Kidney (tissue), 13 donors: ENCODE measurements at regions not wholly inside any gene's neighbourhood (a gene's known extent, or its start where the extent isn't known, plus 50 kb on each side); places are given as distances from the start of the nearest gene placed in this dataset.

Experiments
- DNase-seq, 5 donors: peaks; one replicate each; pipeline ENCODE4 v3.0.0-alpha.2; 2013 to 2020
- FAIRE-seq: peaks from 2 replicates; lab custom pipeline; 2012; peaks lifted over from hg19 to GRCh38; lab: Jason Lieb, UNC
- H3K27ac ChIP-seq, 2 donors: one replicate each; pipeline ENCODE4 v1.7.0; 2013; ENCODE audit warnings: low read depth in 2 of 2, low read length in 2 of 2, inconsistent platforms in 1 of 2
- H3K27me3 ChIP-seq: one replicate; pipeline ENCODE4 v1.7.1; 2013; ENCODE audit warnings: low read length, inconsistent platforms; ENCODE audit not compliant: control insufficient read depth, insufficient read depth
- H3K36me3 ChIP-seq, 3 donors: one replicate each; pipeline versions ENCODE4 v1.7.0 to v1.7.1; 2013; ENCODE audit warnings: low read length in 3 of 3, control low read depth in 1 of 3, inconsistent platforms in 1 of 3; ENCODE audit not compliant: insufficient read depth in 3 of 3, control insufficient read depth in 2 of 3
- H3K4me1 ChIP-seq, 3 donors: one replicate each; pipeline versions ENCODE4 v1.7.0 to v1.7.1; 2013; ENCODE audit warnings: low read length in 3 of 3, inconsistent platforms in 1 of 3, low read depth in 1 of 3; ENCODE audit not compliant: control insufficient read depth in 2 of 3, insufficient read depth in 2 of 3
- H3K4me3 ChIP-seq, 3 donors: one replicate each; pipeline versions ENCODE4 v1.7.0 to v1.8.1; 2013; ENCODE audit warnings: low read length in 3 of 3, control low read depth in 1 of 3, inconsistent platforms in 1 of 3
- H3K9ac ChIP-seq, 3 donors: one replicate each; pipeline versions ENCODE4 v1.7.0 to v1.7.1; 2013; ENCODE audit warnings: low read length in 3 of 3, control low read depth in 1 of 3, inconsistent platforms in 1 of 3
- H3K9me3 ChIP-seq, 3 donors: one replicate each; pipeline versions ENCODE4 v1.7.0 to v1.7.1; 2013; ENCODE audit warnings: low read length in 3 of 3, control low read depth in 1 of 3, inconsistent platforms in 1 of 3; ENCODE audit not compliant: control insufficient read depth in 2 of 3, insufficient read depth in 1 of 3
- intact Hi-C: fragments of 100-400 bp; cut with DNase I; formaldehyde crosslinking; loops from one replicate; pipeline ENCODE4 v1.11.1; 2022
- TF ChIP-seq, protein P1 (sequence below): IDR thresholded peaks from 3 replicates; pipeline ENCODE4 v1.5.1; 2012; ENCODE audit warnings: mild to moderate bottlenecking, moderate library complexity, borderline replicate concordance; ENCODE audit not compliant: insufficient read depth; ENCODE audit errors: extremely low read depth
- donor health status: control.
- donor health status: control.
- donor health status: control.
- donor health status: control.
- donor health status: control.
- donor health status: DM: yes; HTN: yes; CAD: no.
- donor health status: Normal renal cell carcinoma (clear cell type).

GRCh38 chr4:89616382-89616781, 220.6 kb downstream of the SNCA start:
- H3K36me3 ChIP-seq, result no peaks in the 10 kb centered on the region
- no peaks in the 10 kb centered on the region for H3K9me3 ChIP-seq
- TF ChIP-seq, protein P1, sequence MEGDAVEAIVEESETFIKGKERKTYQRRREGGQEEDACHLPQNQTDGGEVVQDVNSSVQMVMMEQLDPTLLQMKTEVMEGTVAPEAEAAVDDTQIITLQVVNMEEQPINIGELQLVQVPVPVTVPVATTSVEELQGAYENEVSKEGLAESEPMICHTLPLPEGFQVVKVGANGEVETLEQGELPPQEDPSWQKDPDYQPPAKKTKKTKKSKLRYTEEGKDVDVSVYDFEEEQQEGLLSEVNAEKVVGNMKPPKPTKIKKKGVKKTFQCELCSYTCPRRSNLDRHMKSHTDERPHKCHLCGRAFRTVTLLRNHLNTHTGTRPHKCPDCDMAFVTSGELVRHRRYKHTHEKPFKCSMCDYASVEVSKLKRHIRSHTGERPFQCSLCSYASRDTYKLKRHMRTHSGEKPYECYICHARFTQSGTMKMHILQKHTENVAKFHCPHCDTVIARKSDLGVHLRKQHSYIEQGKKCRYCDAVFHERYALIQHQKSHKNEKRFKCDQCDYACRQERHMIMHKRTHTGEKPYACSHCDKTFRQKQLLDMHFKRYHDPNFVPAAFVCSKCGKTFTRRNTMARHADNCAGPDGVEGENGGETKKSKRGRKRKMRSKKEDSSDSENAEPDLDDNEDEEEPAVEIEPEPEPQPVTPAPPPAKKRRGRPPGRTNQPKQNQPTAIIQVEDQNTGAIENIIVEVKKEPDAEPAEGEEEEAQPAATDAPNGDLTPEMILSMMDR, result no peak
- H3K4me1 ChIP-seq, result peaks cover 0 to 21% (median 9%) of the 10 kb centered on the region in 3 donors
- DNase-seq, result no peak
- intact Hi-C loops, result no loop called here
- H3K4me3 ChIP-seq, result no peak overlapping the region
- no peak overlapping the region for H3K9ac ChIP-seq
- FAIRE-seq, result no peak
- peak overlapping the region; percentile 44 to 84 for H3K27ac ChIP-seq
- no peaks in the 10 kb centered on the region for H3K27me3 ChIP-seq

DNA sequence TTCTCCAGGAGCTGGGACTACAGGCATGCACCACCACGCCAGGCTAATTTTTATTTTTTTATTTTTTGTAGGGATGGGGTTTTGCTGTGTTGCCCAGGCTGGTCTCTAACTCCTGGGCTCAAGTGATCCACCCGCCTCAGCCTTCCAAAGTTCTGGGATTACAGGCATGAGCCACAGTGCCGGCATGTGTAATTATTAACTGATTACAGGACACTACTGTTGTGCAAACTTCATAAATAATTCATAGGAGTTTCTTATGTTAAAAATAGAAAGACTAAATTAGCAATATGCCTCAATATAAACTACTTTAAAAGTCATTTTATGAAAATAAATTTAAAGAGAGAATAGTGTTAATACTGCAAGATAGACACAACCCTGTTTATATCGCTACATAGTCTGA, 221.9 kb downstream of the SNCA start:
- intact Hi-C loops, result no loop called here
- peak; percentile 77 for FAIRE-seq

GRCh38 chr4:89614155-89614554, 222.8 kb downstream of the SNCA start:
- FAIRE-seq, result no peak
- Histone ChIP-seq H3K4me3 (no peak overlapping the region), H3K27me3 (no peaks in the 10 kb centered on the region), H3K36me3 (no peaks in the 10 kb centered on the region), H3K4me1 (peaks cover 0 to 21% (median 12%) of the 10 kb centered on the region in 3 donors), H3K9ac (no peak overlapping the region), H3K27ac (peak overlapping the region in 1 of 2 donors; percentile 15), H3K9me3 (peaks cover 0 to 3% (median 0%) of the 10 kb centered on the region in 3 donors)
- intact Hi-C loops, result no loop called here
- TF ChIP-seq, protein P1, result no peak
- DNase-seq, result no peak

More for the DNA sequence above, 221.9 kb downstream of the SNCA start:
- Histone ChIP-seq H3K27me3 (no peaks in the 10 kb centered on the region), H3K4me1 (peaks cover 0 to 21% (median 9%) of the 10 kb centered on the region in 3 donors), H3K36me3 (no peaks in the 10 kb centered on the region), H3K27ac (peak overlapping the region in 1 of 2 donors; percentile 28), H3K9ac (no peak overlapping the region), H3K9me3 (peaks cover 0 to 3% (median 0%) of the 10 kb centered on the region in 3 donors), H3K4me3 (no peak overlapping the region)
- TF ChIP-seq, protein P1, result no peak
- peak in 2 of 5 donors; percentile 15 to 26 for DNase-seq

- TF ChIP-seq, protein P1, result no peak
- H3K9ac ChIP-seq, result no peak overlapping the region
- H3K27me3 ChIP-seq, result no peaks in the 10 kb centered on the region
- peaks cover 0 to 3% (median 0%) of the 10 kb centered on the region in 3 donors for H3K9me3 ChIP-seq
- H3K36me3 ChIP-seq, result no peaks in the 10 kb centered on the region
- H3K4me3 ChIP-seq, result no peak overlapping the region
- peaks cover 0 to 3% (median 1%) of the 10 kb centered on the region in 3 donors for H3K4me1 ChIP-seq
- FAIRE-seq (no peak), DNase-seq (no peak)
- no peak overlapping the region for H3K27ac ChIP-seq
- intact Hi-C loops, result no loop called here
Measured at GRCh38 chr4:89610236-89610635, 226.7 kb downstream of the SNCA start.
